Right ventricle myocardium superior (tissue), 1 donor: ENCODE measurements at regions not wholly inside any gene's neighbourhood (a gene's known extent, or its start where the extent isn't known, plus 50 kb on each side); places are given as distances from the start of the nearest gene placed in this dataset.
"Not testable (repeated sequence)": the region's sequence is repeated elsewhere in the genome, so short reads cannot be mapped to it uniquely, and the experiment has no call there.

Source experiments
- ATAC-seq: fragments of 200-7000 bp; cut with Tn5 transposase; one replicate; pipeline ENCODE4 v1.9.1; 2020; ENCODE audit warnings: mild to moderate bottlenecking; ENCODE audit not compliant: poor library complexity
- DNase-seq: peaks from one replicate; pipeline ENCODE4 v3.0.0-alpha.2; 2020
- intact Hi-C: fragments of 100-400 bp; cut with DNase I; formaldehyde crosslinking; loops from one replicate; pipeline ENCODE4 v1.11.2; 2022
- donor health status: DM: no; HTN: yes; CAD: no; lungs with severe emphysema.

DNA sequence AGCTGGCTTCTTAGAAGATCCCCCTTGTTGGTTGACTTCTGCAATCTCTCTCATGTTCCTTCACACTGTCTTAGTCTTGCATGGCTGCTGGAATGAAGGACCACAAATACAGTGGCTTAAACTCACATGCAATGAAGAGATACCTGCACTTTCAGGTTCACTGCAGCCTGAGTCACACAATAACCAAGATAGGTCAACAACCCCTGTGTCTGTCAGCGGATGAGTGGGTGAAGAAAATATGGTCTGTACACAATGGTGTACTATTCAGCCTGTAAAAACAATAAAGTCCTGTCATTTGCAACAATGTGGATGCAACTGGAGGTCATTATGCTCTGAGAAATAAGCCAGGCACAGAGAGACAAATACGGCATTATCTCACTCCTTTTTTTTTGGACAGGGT, 373.8 kb upstream of the AMELY start:
- ATAC-seq (no peak), DNase-seq (no peak)
- intact Hi-C loops: no loop called here

DNA sequence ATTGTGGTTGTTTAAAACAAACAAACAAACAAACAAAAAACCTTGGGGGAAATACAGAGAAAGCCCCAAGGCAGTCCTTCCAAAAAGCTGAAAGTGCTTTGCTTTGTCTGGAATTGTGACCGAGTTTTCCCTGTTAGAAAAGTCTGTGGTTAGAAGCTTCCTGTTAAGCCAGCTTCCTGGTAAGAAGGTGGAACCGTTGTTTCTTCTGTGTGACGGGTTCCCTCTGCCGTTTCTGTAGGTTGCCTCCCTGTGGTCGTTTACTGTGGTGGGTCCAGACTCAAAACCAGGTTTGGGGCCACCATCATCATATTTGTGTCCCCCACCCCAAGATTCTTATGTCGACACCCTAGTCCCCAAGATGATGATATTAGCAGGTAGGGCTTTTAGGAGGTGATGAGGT, 371.4 kb upstream of the AMELY start:
- DNase-seq: no peak
- ATAC-seq: no peak
- intact Hi-C loops: no loop called here

DNA sequence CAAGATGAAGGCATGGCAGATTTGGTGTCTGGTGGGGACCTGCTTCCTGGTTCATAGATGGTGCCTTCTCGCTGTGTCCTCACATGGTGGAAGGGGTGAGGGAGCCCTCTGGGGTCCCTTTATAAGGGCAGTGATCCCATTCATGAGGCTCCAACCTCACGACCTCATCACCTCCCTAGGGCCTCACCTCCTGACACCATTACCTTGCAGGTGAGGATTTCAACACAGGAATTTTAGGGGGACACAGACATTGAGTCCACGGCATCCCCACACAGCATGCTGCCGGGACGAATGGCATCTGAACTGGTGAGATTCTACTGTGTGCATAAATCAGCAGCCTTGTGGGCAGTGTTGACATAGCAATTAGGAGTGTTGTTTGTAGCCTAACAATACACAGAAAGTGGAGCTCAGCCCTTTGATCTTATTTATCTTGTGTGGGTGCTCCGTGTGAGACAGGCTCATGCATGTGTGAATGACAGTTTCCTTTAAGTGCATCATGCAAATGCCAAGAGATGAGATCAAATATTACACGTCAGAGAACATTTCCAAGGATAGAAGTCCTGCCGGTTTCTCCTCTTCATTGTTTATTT, 368.7 kb upstream of the AMELY start:
- peak; percentile 49 for ATAC-seq
- intact Hi-C loops, DNase-seq: not testable (repeated sequence)

DNA sequence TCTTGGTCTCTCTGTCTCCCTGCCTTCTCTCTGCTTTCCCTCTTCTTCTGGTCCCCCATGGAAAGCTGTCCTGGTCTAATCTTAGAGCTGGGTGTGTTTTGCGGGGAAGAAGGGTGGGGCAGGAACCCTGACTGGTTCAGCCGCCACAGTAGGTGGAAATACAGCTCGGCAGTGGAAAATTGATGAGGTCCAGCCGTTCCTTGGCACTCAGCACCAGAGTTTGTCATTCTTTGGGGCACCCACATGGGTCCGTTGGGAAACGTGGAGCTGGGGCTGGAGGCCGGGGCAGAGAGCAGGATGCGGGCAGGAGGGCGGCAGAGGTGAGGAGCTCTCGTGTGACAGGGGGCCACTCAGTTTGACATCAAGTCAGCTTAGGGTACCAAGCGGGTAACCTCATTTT, 364.2 kb upstream of the AMELY start:
- intact Hi-C loops: no loop called here
- ATAC-seq: no peak
- DNase-seq: no peak

DNA sequence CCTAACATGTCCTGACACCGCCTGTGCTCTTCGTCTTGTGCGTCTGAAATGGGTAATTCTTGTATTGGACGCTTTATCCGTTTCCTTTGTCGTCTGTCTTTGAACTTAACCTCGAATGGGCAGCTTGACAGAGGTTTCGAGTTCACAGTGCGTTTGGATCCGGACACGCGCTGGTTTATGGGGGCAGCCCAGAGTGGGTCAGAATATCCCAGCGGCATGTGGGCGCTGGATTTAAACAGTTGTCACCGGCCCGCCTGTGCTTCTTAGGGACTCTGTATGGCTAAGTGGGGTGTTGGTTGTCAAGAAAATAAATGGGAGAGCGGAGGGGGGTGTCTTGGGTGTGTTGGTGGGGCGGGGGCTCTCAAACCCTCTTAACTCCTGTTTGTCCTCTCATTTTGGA, 363.5 kb upstream of the AMELY start:
- ATAC-seq (no peak), DNase-seq (no peak)
- intact Hi-C loops: no loop called here

DNA sequence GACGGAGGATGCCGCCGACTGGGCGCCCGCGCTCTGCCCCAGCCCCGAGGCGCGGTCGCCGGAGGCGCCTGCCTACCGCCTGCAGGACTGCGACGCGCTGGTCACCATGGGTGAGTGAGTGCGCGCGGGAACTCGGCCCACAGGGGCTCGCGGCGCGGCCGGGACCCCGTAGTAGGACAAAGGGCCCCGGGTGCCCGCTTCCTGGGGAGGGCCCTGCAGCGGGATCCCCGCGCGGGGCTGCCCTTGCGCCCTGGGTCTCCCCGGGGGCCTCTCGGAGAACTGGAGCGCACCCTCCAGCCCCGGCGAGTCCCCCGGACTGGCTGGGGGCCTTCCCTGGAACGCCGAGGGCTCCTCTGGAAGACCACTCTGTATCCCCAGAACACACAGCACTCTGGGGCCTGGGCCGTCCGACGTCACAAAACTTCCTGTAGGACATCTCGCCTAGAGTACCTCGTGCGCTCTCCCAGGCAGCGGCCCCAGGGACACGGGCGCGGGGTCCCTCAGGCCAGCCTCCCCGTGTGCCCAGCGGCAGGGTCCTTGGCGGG, 362.9 kb upstream of the AMELY start:
- intact Hi-C loops: no loop called here
- ATAC-seq (peak; percentile 40), DNase-seq (peak; percentile 49)

DNA sequence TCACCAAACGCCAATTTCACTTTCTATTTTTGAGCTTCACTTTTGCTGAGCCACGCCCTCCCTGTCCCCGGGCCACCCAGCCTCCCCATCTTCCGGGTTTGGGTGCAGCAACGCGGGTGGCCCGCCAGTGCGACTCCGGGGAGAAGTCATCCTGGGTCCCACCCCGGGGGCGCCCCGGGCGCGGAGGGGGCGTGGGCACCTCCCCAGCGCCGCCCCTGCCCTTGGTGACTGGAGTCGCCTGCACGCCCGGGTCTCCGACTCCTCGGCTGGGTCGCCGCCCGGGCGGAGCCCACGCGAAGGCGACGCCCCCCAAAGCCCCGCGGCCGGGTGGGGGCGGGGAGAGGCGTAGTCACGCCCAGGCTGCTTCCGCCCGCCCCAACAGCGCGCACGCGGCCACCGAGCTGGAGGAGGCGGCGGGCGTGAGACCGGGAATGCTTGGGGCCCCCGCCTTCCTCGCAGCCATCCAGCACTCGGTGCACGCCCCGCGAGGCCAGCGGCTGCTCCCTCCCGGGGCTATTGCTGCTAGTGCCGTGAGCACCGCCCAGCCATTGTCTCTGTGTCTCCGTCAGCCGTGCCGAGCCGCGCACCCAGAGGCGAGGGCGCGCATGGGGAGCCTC, 362.1 kb upstream of the AMELY start:
- peak; percentile 90 for ATAC-seq
- intact Hi-C loops: no loop called here

DNA sequence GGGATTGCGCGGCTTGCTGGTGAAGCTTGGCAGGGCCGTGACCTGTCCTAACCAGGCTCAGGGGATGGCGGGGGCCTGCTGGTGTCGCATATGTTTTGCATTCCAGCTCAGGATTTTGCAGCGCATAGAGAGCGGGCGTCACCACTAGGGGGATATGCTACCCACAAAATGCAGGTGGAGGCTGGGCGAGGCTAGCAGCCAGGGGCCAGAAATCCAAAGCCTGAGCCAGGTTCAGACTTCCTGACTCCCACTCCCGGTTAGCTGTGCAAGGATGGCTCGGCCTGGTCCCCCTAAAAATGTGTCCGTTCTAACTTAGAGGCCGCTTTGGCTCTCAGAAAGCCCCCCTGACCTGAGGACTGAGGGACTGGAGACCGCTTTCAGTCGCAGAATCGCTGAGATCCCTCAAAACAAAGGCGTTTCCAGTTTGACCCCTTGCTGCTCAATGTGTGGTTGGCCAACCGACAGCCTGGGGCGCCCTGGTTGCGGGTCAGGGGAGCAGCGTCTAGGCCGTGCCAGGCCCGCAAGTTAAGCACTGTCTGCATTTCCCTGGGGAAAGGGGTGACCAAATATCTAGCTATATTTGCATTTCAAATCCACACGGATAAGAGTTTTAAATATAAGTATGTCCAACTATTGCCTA, 361.1 kb upstream of the AMELY start:
- peak; percentile 77 for DNase-seq
- intact Hi-C loops: no loop called here
- ATAC-seq: peak; percentile 66

More for the DNA sequence above, 362.1 kb upstream of the AMELY start:
- peak; percentile 84 for DNase-seq

DNA sequence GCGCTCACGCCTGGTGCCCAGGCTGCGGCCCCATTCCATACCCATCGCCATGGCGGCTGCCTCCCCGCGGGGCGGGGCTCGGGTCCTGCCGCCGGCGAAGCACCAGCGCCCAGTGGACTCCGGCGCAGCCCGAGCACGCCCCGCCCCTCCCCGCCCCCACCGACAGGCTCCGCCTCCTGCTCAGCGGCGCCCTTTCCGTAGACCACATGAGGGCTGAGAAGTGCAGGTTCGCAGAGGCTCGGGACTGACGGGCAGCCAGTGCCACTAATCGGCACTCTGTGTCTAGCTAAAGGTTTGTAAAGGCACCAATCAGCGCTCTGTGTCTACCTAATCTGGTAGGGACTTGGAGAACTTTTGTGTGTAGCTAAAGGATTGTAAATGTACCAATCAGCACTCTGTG, 352.2 kb upstream of the AMELY start:
- DNase-seq: no peak
- ATAC-seq: no peak
- intact Hi-C loops: loop anchor here (10.0 kb wide), 1 partner anchor 59 kb away; no protein-coding TSS in a partner anchor

DNA sequence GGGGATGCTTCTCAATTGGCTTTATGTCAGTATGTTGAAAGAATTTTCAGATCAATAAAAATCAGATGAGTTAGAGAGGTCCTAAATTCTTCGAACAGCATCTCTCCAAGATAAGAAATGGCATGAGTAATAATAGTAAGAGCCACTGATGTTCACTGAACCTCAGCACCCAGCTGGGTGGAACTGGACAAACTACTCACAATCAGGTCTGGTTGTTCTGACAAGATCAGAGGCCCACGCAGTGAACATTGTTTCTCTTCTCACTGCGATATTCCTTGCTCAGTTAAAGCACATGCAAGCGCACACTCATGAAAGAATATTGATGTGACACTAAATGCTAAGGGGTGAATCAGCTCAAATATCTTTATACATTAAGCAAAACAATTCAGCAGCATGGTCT, 351.0 kb upstream of the AMELY start:
- no peak for DNase-seq
- intact Hi-C loops: loop anchor here (10.0 kb wide), 1 partner anchor 58 kb away; no protein-coding TSS in a partner anchor
- ATAC-seq: no peak

DNA sequence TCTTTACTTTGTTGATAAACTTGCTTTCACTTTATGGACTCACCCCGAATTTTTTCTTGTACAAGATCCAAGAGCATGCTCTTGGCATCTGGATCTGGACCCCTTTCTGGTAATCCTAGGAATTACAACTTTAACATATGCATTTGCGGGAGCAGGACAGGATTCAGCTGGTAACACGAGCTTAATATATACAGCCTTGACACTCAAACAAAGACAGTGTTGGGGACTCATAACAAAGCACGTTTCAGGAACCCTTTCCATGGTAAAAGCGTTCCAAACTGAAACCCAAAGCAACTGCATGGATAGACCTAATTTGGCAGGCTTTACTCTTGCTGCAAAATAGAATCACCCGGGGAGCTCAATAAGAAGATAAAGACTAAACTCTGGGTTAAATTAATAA, 349.7 kb upstream of the AMELY start:
- no peak for DNase-seq
- intact Hi-C loops: loop anchor here (10.0 kb wide), 1 partner anchor 56 kb away; no protein-coding TSS in a partner anchor
- no peak for ATAC-seq

DNA sequence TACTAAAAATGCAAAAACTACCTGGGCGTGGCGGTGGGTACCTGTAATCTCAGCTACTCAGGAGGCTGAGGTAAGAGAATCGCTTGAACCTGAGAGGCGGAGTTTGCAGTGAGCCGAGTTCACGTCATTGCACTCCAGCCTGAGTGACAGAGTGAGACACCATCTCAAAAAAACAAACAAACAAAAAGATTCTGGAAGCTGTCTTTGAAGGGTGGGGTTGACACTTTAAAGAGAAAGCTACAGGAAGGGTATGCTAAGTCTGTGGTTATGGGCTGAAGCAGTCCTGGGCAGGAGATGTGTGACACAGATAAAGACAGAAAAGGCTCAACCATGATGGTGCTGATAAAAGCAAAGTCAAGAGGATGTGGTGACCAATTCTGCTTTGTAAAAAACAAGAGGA, 328.5 kb upstream of the AMELY start:
- DNase-seq: no peak
- no peak for ATAC-seq
- intact Hi-C loops: no loop called here

DNA sequence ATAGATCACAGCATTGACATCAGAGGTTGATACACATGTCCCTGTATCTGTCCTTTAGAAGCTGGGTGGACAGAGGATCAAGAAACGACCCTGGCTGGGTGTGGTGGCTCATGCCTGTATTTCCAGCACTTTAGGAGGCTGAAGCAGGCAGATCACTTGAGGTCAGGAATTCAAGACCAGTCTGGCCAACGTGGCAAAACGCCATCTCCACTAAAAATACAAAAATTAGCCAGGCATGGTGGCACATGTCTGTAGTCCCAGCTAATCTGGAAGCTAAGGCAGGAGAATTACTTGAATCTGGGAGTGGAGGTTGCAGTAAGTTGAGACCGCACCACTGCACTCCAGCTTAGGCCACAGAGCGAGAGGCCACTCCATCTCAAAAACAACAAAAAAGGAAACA, 300.4 kb upstream of the AMELY start:
- ATAC-seq: no peak
- intact Hi-C loops: no loop called here
- DNase-seq: no peak

DNA sequence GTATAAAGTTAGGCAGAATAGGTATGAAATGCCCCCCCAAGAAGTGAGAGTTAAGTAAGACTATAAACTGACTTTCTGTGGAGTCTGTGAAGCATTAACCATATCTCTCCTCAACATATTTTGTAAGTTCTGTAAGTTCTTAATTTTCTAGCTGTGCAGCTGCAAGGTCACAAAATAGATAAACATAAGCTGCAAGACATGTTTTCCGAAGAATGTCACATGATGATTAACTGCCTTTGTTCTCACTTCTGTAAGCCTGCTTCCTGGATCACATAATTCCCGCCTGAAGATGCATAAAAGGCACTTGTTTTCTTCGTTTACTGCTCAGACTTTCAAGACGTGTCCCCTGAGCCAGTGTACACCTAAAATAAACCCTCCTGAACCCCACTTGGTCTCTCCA, 292.9 kb upstream of the AMELY start:
- DNase-seq: no peak
- ATAC-seq: no peak
- intact Hi-C loops: loop anchor here (10.0 kb wide), 1 partner anchor 60 kb away; no protein-coding TSS in a partner anchor

DNA sequence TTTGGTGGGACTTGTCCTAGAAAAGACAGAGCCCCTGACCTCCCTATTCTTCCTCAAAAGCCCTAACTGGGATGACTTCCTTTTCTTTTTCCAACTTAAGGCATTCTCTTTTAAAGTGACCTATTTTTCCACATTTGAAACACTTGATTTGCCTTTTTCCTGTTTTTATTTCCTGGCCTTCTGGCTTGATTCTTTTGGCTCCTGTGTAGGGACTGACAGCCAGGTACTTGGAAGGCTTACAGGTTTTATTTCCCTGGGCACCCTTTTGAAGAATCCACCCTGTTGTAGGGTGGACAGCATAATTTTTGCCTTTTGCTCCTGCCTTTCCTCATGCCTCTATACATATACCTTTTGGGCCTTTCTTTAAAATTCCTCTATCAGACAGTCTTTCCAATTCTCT, 271.0 kb upstream of the AMELY start:
- intact Hi-C loops: no loop called here
- no peak for ATAC-seq

DNA sequence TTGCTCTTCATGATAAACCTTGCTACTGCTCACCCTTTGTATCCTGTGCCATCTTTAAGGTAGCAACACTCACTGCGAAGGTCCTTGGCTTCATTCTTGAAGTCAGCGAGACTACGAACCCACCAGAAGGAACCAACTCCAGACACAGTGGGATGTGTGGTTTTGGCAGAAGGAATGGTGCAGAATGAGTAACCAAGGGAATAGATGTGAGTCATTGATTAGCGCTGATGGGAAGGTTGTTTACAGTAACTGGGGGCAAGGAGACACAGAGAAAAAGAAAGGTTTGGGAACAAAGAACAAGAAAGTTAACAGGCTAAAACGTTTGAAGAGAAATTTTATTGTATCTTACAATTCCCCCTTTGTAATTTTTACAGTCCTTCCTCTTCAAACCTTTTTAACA, 266.1 kb upstream of the AMELY start:
- DNase-seq (no peak), ATAC-seq (no peak)
- intact Hi-C loops: no loop called here

More for the DNA sequence above, 271.0 kb upstream of the AMELY start:
- no peak for DNase-seq

DNA sequence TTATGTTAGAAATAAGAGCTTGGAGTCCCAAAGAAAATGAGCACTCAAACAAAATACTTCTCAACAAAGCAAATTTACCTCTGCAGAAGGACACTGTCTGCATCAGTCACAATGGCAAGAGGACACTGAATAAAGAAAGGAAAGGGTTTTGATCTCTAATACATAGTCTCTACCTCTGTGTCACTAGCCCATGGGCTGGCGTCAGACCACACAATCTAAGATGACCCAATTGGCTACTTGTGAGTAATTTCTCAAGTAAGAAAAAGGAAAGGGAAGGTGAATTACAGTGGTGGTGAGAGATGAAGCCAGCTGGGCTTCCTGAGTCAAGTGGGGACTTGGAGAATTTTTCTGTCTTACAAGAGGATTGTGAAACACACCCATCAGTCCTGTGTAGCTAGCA, 257.9 kb upstream of the AMELY start:
- no peak for ATAC-seq
- DNase-seq: no peak
- intact Hi-C loops: no loop called here

DNA sequence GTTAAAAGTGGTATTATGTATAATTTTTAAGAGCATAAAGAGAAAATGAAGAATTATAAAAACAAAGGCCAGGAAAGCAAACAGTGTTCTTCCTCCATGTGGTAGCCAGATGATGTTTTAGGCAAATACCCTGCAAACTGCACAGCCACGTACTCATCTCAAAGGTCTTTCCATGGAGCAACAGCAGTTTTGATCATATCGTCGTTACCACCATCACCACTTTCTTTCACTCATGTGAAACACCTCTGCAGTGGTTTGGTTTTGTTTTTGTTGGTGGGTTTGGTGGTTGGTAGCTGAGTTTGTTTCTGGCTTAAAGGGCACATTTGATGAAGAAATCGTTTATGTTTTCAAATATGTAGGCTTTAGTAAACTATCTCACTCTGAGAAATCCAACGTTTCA, 229.9 kb upstream of the AMELY start:
- DNase-seq (no peak), ATAC-seq (no peak)
- intact Hi-C loops: no loop called here
